GM10248 (cell line): ENCODE measurements at regions not wholly inside any gene's neighbourhood (a gene's known extent, or its start where the extent isn't known, plus 50 kb on each side); places are given as distances from the start of the nearest gene placed in this dataset.
"Not testable (repeated sequence)": the region's sequence is repeated elsewhere in the genome, so short reads cannot be mapped to it uniquely, and the experiment has no call there.

Experiments used
- CTCF ChIA-PET: fragments of 300-600 bp; sonication (Branson Sonifier 250); formaldehyde crosslinking; extraction: SDS; loops from one replicate; lab custom pipeline; 2021; ENCODE audit warnings: antibody characterized with exemption; lab: Yijun Ruan, JAX
- POLR2A ChIA-PET: fragments of 350-650 bp; sonication (Branson Sonifier 250); formaldehyde crosslinking; extraction: SDS; loops from one replicate; lab custom pipeline; 2020; ENCODE audit warnings: antibody characterized with exemption; lab: Yijun Ruan, JAX
- DNase-seq: peaks from one replicate; pipeline ENCODE4 v3.0.0; 2012; ENCODE audit errors: extremely low spot score
- TF ChIP-seq, protein P1 (sequence below): IDR thresholded peaks from 2 replicates; pipeline ENCODE4 v1.5.1; 2012; ENCODE audit warnings: mild to moderate bottlenecking, low read depth; ENCODE audit errors: extremely low read depth, missing control alignments, control extremely low read depth

DNA sequence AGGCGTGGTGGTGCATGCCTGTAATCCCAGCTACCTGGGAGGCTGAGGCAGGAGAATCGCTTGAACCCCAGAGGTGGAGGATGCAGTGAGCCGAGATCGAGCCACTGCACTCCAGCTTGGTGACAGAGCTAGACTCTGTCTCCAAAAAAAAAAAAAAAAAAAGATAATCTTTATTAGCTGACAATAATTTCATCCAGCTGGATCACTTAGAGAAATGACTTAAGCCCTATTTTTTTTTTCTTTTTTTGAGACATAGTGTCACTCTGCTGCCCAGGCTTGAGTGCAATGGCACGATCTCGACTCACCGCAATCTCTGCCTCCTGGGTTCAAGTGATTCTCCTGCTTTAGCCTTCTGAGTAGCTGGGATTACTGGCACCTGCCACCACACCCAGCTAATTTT, 51.6 kb upstream of the MAP4K4 start:
- CTCF ChIA-PET: interaction anchor here (0.9 kb wide), 1 partner anchor 9 kb away, joined by 3 read pairs; no protein-coding TSS in a partner anchor
- POLR2A ChIA-PET, DNase-seq: not testable (repeated sequence)

DNA sequence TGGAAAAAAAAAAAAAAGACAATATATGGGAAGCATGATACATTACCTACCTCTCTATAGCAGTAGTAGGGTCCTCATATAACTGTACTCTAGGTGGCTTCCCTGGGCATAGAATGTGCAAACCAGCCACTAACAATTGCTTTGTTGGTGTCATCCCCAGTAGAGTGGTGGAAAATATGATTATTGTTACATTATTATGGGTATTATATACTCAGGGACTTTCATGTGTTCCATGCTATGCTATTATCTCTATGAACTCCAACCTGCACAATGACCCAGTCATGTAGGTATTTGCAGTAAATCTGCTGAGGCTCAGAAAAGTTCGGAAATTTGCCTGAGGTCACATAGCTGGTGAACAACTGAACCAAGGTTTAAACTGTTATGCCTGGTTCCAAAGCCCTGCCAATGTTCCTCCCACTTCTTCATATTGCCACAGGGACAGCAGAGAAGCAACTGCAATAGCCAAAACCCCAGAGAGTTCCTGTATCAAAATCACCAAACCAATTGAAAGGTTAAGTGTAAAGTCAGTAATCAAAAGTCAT, 52.6 kb upstream of the MAP4K4 start:
- no peak for DNase-seq
- POLR2A ChIA-PET: interaction anchor here (0.7 kb wide), 1 partner anchor 227 kb away, joined by 3 read pairs; no protein-coding TSS in a partner anchor
- CTCF ChIA-PET: no interaction called here
- TF ChIP-seq, protein P1, sequence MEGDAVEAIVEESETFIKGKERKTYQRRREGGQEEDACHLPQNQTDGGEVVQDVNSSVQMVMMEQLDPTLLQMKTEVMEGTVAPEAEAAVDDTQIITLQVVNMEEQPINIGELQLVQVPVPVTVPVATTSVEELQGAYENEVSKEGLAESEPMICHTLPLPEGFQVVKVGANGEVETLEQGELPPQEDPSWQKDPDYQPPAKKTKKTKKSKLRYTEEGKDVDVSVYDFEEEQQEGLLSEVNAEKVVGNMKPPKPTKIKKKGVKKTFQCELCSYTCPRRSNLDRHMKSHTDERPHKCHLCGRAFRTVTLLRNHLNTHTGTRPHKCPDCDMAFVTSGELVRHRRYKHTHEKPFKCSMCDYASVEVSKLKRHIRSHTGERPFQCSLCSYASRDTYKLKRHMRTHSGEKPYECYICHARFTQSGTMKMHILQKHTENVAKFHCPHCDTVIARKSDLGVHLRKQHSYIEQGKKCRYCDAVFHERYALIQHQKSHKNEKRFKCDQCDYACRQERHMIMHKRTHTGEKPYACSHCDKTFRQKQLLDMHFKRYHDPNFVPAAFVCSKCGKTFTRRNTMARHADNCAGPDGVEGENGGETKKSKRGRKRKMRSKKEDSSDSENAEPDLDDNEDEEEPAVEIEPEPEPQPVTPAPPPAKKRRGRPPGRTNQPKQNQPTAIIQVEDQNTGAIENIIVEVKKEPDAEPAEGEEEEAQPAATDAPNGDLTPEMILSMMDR: no peak

GRCh38 chr2:101643004-101643524, 54.4 kb upstream of the MAP4K4 start:
- DNase-seq: no peak
- TF ChIP-seq, protein P1: no peak
- ChIA-PET CTCF (no interaction called here), POLR2A (no interaction called here)

DNA sequence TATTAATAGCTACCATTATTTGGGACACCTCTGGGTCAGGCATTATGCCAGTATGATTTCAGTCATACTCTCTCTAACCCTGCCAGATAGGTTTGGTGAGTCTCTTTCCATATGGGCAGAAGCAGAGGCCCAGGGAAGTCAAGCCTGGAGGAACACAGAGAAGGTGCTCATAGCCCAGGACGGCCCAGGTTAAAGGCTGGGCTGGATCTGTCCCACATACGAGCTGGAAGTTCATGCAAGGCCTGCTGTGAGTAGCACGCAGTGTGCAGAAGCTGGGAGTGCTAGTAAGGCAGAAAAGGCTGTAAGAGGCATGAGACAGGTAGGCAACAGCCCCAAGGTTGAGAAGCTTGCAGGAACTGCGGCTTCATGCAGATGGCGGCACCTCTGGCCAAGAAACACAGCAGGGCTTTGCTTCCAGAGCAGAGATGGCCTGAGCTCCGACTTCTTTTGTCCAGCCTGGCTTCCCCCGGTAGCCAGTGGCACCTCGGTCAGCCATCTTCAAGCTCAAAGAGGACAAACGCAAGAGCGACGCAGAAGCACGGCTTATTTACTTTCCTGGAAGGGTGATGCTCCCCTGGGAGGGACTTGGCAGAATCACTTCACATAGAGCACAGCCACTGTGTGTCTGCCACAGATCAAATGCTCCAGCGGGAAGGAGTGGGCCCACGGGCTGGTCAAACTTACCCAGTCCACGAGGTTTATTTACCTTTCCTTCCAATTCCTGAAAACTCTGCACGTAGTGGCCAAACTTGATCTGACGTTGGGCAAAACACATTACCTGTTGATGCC, 58.5 kb upstream of the MAP4K4 start:
- DNase-seq: no peak
- TF ChIP-seq, protein P1: no peak
- CTCF ChIA-PET: interaction anchor here (1.5 kb wide), 1 partner anchor 22 kb away, joined by 5 read pairs; no protein-coding TSS in a partner anchor
- POLR2A ChIA-PET: no interaction called here

GRCh38 chr2:101638181-101638711, 59.3 kb upstream of the MAP4K4 start:
- no peak for DNase-seq
- POLR2A ChIA-PET: no interaction called here
- CTCF ChIA-PET: interaction anchor here (1.5 kb wide), 1 partner anchor 21 kb away, joined by 5 read pairs; no protein-coding TSS in a partner anchor
- TF ChIP-seq, protein P1: no peak

GRCh38 chr2:101630224-101630949, 67.1 kb upstream of the MAP4K4 start:
- ChIA-PET CTCF (no interaction called here), POLR2A (no interaction called here)
- no peak for DNase-seq
- TF ChIP-seq, protein P1: no peak
